ENCODE measurements at regions not wholly inside any gene's neighbourhood (a gene's known extent, or its start where the extent isn't known, plus 50 kb on each side); places are given as distances from the start of the nearest gene placed in this dataset.
"Not testable (repeated sequence)": the region's sequence is repeated elsewhere in the genome, so short reads cannot be mapped to it uniquely, and the experiment has no call there.

DNA sequence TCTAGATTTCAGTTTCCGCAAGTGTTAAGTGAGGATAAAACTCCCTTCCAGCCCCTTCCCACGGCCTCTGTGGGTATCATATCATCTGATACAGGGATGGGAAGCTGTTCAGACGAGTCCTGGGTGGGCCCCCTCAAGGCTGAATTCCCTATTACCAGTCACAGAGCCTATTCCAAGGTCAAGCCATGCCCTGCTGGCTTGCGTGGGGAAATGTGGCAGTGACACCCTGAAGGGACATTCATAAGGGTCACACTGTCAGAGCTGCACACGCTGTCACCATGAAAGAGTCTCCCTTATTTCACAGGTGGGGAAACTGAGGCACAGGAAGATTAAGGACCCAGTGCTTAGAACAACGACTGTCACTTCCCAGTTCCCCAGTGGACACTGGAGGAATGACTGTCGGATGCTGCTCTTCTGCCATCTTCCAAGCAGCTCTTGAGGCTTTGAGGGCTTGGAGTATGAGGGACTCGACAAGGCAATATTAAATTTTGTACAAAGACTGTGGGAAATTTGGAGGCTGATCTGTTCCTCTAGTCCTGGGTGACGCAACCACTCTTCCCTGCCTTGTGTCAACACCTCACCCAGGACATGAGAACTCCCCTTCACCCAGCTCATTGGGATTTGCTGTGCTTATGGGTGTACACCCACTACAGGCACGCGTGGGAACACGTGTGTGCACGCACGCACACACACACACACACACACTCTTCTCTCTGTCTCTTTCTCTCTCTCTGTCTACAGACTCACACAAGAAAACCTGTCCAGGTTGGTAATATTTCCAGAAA, 386.0 kb downstream of the RPS24 start:
- DNase-seq (ENCODE audit: low read depth) = no peak
- no peak overlapping the region for H3K4me3 ChIP-seq (ENCODE audit: low read depth, low read length)
- TF ChIP-seq, protein P1, sequence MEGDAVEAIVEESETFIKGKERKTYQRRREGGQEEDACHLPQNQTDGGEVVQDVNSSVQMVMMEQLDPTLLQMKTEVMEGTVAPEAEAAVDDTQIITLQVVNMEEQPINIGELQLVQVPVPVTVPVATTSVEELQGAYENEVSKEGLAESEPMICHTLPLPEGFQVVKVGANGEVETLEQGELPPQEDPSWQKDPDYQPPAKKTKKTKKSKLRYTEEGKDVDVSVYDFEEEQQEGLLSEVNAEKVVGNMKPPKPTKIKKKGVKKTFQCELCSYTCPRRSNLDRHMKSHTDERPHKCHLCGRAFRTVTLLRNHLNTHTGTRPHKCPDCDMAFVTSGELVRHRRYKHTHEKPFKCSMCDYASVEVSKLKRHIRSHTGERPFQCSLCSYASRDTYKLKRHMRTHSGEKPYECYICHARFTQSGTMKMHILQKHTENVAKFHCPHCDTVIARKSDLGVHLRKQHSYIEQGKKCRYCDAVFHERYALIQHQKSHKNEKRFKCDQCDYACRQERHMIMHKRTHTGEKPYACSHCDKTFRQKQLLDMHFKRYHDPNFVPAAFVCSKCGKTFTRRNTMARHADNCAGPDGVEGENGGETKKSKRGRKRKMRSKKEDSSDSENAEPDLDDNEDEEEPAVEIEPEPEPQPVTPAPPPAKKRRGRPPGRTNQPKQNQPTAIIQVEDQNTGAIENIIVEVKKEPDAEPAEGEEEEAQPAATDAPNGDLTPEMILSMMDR (conservative IDR thresholded peaks at IDR 0.05; ENCODE audit: low read depth, low read length) = no peak

DNA sequence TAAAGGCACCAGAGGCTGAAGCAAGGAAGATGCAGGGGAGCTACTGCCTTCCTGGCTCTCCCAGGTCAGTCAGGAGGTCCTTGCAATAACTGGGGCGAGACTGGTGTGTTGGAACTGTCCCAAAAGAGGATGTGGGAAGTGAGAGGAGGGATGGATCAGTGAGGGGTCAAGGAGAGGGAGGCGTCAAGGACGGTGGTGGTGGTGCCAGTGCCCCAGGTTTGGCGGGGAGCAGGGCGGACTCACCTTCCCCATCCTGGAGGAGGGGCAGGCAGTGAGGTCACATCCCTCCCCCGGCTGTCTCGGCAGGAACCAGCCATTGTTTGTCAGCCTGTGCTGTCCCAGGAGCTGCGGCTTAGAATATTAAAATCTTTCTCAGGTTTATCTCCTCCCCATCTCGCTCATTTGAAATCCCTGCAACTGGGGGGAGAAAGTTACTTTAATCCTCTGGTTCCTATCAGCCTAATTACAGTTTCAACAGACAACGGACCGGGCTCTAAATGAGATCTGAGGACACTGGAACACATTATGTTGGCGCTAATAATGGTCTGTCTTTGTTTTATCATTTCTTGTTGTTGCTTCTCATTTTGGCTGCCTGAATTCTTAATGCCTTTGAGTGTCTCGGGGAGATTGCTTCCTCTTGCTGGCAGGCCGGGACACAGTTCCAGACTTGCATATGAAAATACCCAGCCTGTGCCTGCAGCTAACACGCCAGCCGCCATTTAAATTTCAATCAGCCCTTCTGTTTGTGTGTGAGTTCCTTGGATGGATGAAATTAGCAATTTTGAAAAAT, 387.5 kb downstream of the RPS24 start:
- TF ChIP-seq, protein P1 (conservative IDR thresholded peaks at IDR 0.05; ENCODE audit: low read depth, low read length) = no peak
- no peak for DNase-seq (ENCODE audit: low read depth)
- no peak overlapping the region for H3K4me3 ChIP-seq (ENCODE audit: low read depth, low read length)

DNA sequence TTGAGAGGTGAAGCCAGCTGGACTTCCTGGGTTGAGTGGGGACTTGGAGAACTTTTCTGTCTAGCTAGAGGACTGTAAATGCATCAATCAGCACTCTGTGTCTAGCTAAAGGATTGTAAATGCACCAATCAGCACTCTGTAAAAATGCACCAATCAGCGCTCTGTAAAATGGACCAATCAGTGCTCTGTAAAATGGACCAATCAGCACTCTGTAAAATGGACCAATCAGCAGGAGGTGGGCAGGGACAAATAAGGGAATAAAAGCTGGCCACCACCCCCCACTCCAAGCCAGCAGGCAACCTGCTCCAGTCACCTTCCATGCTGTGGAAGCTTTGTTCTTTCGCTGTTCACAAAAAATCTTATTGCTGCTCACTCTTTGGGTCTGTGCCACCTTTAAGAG, 390.4 kb downstream of the RPS24 start:
- not testable (repeated sequence) for H3K4me3 ChIP-seq (ENCODE audit: low read depth, low read length); DNase-seq (ENCODE audit: low read depth)

DNA sequence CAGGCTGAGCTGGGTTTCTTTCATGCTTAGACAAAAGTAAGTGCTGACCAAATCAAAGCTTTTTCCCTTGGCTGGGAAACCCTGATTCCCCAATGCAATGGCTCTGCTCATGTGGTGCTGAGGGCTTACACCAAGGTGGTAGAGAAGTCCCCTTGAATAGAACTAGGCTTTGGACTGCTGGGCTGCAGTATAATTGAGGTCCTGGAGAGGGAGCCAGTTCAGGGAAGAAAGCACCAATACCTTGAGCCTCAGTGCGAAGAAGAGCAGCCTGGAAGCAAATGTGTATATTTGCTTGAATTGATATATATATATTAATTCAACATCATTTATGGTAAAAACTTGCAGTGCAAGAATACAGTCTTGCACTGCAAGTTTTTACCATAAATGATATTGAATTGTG, 391.1 kb downstream of the RPS24 start:
- TF ChIP-seq, protein P1 (conservative IDR thresholded peaks at IDR 0.05; ENCODE audit: low read depth, low read length) = peak; percentile 49
- DNase-seq (ENCODE audit: low read depth) = no peak
- no peak overlapping the region for H3K4me3 ChIP-seq (ENCODE audit: low read depth, low read length)

DNA sequence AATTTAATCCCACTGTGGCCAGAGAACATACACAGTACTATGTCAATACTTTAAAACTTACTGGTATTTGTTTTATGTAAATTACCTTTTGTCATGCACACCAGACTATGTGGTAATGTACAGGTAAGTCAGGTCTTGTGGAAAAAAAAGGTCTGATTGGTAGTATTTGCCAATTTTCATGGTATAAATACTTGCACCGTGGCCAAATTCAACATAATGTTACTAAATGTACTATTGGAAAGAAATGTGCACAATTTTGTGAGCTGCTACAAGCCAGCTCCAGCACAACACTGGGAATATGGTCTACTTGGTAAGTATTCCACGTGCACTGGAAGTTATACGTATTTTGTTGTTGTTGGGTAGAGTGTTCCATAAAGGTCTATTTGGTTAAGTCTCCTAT, 392.5 kb downstream of the RPS24 start:
- TF ChIP-seq, protein P1 (conservative IDR thresholded peaks at IDR 0.05; ENCODE audit: low read depth, low read length) = no peak
- H3K4me3 ChIP-seq (ENCODE audit: low read depth, low read length) = no peak overlapping the region
- no peak for DNase-seq (ENCODE audit: low read depth)

DNA sequence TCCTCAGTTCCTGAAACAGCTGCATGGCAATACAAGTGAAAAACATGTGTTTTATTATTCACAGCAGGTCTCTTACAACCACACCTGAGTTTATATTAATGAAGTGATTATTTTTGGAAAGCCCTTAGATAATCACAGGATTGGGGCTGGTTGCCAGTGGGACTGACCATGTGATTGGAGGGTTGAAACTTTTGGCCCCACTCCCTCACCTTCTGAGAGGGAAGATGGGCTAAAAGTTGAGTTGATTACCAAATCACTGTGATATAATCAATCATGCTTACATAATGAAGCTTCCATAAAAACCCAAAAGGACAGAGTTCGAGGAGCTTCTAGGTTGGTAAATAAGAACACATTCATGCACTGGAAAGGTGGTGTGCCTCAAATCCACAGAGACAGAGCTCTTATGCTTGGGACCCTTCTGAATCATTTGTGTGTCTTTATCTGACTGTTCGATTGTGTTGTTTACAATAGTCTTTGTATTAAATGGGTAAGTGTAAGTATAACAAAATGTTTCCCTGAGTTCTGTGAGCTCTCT, 393.9 kb downstream of the RPS24 start:
- no peak overlapping the region for H3K4me3 ChIP-seq (ENCODE audit: low read depth, low read length)
- TF ChIP-seq, protein P1 (conservative IDR thresholded peaks at IDR 0.05; ENCODE audit: low read depth, low read length) = no peak
- no peak for DNase-seq (ENCODE audit: low read depth)

DNA sequence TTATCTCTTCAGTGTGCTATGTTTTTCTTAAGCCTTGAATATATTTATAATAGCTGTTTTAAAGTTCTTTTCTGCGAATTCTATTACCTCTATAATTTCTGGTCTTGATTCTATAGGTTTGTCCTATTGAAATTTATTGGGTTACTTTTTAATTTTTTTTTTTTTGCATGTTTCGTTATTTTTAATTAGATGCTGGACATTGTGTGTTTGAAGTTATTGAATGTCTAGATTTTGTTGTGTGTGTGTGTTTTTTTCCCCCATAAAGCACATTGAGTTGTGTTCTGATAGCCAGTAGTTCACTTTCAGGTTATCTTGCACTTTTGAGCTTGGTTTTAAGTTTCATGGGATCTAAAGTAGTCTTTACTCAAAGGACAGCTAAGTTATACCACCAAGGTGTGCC, 394.9 kb downstream of the RPS24 start:
- H3K4me3 ChIP-seq (ENCODE audit: low read depth, low read length) = no peak overlapping the region
- TF ChIP-seq, protein P1 (conservative IDR thresholded peaks at IDR 0.05; ENCODE audit: low read depth, low read length) = no peak
- DNase-seq (ENCODE audit: low read depth) = no peak

Measured in epithelial cell of proximal tubule (primary cell).